Muscle layer of duodenum (tissue), 2 donors: ENCODE measurements at regions not wholly inside any gene's neighbourhood (a gene's known extent, or its start where the extent isn't known, plus 50 kb on each side); places are given as distances from the start of the nearest gene placed in this dataset.
"Not testable (repeated sequence)": the region's sequence is repeated elsewhere in the genome, so short reads cannot be mapped to it uniquely, and the experiment has no call there.

Experiments
- H3K27ac ChIP-seq: one replicate; pipeline ENCODE4 v1.7.0; 2013; ENCODE audit warnings: mild to moderate bottlenecking, low read length
- H3K27me3 ChIP-seq: one replicate; pipeline ENCODE4 v1.7.0; 2013; ENCODE audit warnings: low read depth, mild to moderate bottlenecking, control low read depth, low read length
- H3K36me3 ChIP-seq, 2 donors: one replicate each; pipeline ENCODE4 v1.7.0; 2013; ENCODE audit warnings: low read length in 2 of 2, control low read depth in 1 of 2, mild to moderate bottlenecking in 1 of 2; ENCODE audit not compliant: insufficient read depth in 2 of 2, control insufficient read depth in 1 of 2
- H3K4me1 ChIP-seq, 2 donors: one replicate each; pipeline ENCODE4 v1.7.0; 2013; ENCODE audit warnings: low read length in 2 of 2, mild to moderate bottlenecking in 2 of 2, control low read depth in 1 of 2, moderate library complexity in 1 of 2; ENCODE audit not compliant: insufficient read depth in 2 of 2, control insufficient read depth in 1 of 2
- H3K4me3 ChIP-seq, 2 donors: one replicate each; pipeline ENCODE4 v1.7.0; 2013; ENCODE audit warnings: low read length in 2 of 2, low read depth in 1 of 2, mild to moderate bottlenecking in 1 of 2
- H3K9me3 ChIP-seq, 2 donors: one replicate each; pipeline ENCODE4 v1.7.0; 2013; ENCODE audit warnings: low read length in 2 of 2, control low read depth in 1 of 2, mild to moderate bottlenecking in 1 of 2; ENCODE audit not compliant: control insufficient read depth in 1 of 2
- donor health status: healthy.

GRCh38 chr2:138247302-138247701, 254.3 kb upstream of the SPOPL start:
- Histone ChIP-seq H3K27ac (no peak overlapping the region), H3K27me3 (no peaks in the 10 kb centered on the region), H3K4me3 (no peak overlapping the region), H3K4me1 (peaks cover 0 to 3% of the 10 kb centered on the region in 2 donors), H3K9me3 (no peaks in the 10 kb centered on the region), H3K36me3 (no peaks in the 10 kb centered on the region)

- Histone ChIP-seq H3K27ac (no peak overlapping the region), H3K4me3 (no peak overlapping the region), H3K27me3 (no peaks in the 10 kb centered on the region), H3K36me3 (no peaks in the 10 kb centered on the region), H3K9me3 (peaks cover 0 to 3% of the 10 kb centered on the region in 2 donors), H3K4me1 (peaks cover 0 to 3% of the 10 kb centered on the region in 2 donors)
Observed at GRCh38 chr2:138249207-138249606, 252.4 kb upstream of the SPOPL start.

DNA sequence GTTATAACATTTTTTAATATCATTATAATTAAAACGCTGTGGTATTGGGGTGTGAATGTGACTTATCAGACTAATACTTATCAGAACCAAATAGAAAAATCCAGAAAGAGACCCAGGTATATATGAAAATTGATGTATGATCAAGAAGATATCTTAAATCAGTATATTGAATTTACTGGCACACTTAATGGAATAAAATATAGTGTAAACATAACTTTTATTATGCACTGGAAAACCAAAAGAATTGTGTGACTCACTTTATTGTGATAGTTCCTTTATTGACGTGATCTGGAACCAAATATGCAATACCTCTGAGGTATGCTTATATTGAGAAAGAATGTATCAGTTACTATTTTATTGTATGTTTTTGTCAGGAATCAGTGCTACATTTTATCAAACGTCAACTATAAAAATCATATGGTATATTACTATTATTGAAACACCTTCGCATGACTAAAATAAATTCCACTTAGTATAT, 250.7 kb upstream of the SPOPL start:
- H3K27ac ChIP-seq, H3K4me3 ChIP-seq, H3K36me3 ChIP-seq, H3K4me1 ChIP-seq, H3K9me3 ChIP-seq, H3K27me3 ChIP-seq: not testable (repeated sequence)

DNA sequence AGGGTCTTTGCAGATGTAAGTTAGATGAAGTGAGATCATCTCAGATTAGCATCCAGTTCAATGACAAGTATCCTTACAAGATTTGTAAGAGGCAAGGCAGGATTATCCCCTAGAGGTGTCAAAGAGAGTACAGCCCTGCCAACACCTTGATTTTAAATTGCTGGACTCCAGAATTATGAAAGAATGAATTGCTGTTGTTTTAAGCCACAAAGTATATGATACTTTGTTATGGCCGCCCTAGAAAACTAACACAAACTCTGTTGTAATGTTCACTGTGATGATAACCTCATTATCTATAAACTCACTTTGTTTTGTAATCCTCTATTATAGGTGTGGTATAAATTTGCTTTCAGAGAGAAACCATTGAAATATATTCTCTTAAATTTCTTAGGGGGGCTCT, 249.0 kb upstream of the SPOPL start:
- Histone ChIP-seq H3K36me3 (no peaks in the 10 kb centered on the region), H3K4me3 (no peak overlapping the region), H3K27me3 (no peaks in the 10 kb centered on the region), H3K4me1 (no peaks in the 10 kb centered on the region), H3K27ac (no peak overlapping the region), H3K9me3 (peaks cover 0 to 4% of the 10 kb centered on the region in 2 donors)

GRCh38 chr2:138255670-138256069, 245.9 kb upstream of the SPOPL start:
- no peaks in the 10 kb centered on the region for H3K27me3 ChIP-seq
- peaks cover 0 to 4% of the 10 kb centered on the region in 2 donors for H3K9me3 ChIP-seq
- no peak overlapping the region for H3K27ac ChIP-seq
- H3K4me1 ChIP-seq: no peaks in the 10 kb centered on the region
- H3K4me3 ChIP-seq: no peak overlapping the region
- H3K36me3 ChIP-seq: no peaks in the 10 kb centered on the region

GRCh38 chr2:138267161-138267901, 234.2 kb upstream of the SPOPL start:
- Histone ChIP-seq H3K36me3 (no peaks in the 10 kb centered on the region), H3K27ac (no peak overlapping the region), H3K9me3 (no peaks in the 10 kb centered on the region), H3K27me3 (no peaks in the 10 kb centered on the region), H3K4me3 (no peak overlapping the region), H3K4me1 (no peaks in the 10 kb centered on the region)

DNA sequence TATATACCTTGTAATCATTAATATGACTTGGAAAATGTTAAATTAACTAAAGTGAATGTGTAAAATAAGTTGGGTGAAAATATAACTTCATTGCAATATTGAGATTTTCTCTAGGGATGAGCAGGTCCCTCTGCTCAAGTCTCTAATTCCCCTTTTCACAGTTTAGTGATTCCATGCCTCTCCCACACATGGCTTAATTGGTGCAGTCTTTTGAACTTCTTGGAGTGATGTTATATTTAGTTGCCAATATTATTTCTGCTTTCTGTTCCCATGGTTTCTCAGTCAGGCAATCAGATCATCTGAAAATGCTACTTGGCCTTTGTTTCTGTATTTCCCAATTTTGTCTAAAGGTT, 233.7 kb upstream of the SPOPL start:
- H3K36me3 ChIP-seq: no peaks in the 10 kb centered on the region
- no peaks in the 10 kb centered on the region for H3K4me1 ChIP-seq
- H3K9me3 ChIP-seq: no peaks in the 10 kb centered on the region
- H3K27me3 ChIP-seq: no peaks in the 10 kb centered on the region
- no peak overlapping the region for H3K27ac ChIP-seq
- H3K4me3 ChIP-seq: no peak overlapping the region

DNA sequence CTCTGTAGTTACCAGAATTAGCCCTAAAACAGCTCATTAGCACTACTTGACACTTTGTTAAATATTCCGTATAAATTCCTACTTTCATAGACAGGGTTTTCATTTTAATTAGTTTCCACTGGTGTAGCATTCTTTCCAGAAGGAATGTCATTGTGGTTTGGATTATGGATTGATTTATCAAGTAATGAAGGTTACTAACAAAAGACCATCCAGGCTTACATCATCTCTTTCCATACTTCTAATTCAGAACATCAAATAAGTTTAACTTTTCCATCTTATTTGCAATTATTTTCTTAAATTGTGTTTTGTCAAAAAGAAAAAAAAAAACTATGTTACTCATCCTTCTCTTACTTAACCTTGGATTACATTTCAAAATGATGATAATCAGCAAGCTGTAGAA, 231.8 kb upstream of the SPOPL start:
- Histone ChIP-seq H3K4me3 (no peak overlapping the region), H3K36me3 (no peaks in the 10 kb centered on the region), H3K27ac (no peak overlapping the region), H3K4me1 (no peaks in the 10 kb centered on the region), H3K27me3 (no peaks in the 10 kb centered on the region), H3K9me3 (no peaks in the 10 kb centered on the region)

GRCh38 chr2:138271467-138271866, 230.1 kb upstream of the SPOPL start:
- Histone ChIP-seq H3K27ac (no peak overlapping the region), H3K27me3 (no peaks in the 10 kb centered on the region), H3K9me3 (no peaks in the 10 kb centered on the region), H3K4me3 (no peak overlapping the region), H3K36me3 (no peaks in the 10 kb centered on the region), H3K4me1 (no peaks in the 10 kb centered on the region)

- Histone ChIP-seq H3K4me1 (no peaks in the 10 kb centered on the region), H3K9me3 (no peaks in the 10 kb centered on the region), H3K27ac (no peak overlapping the region), H3K4me3 (no peak overlapping the region), H3K27me3 (no peaks in the 10 kb centered on the region), H3K36me3 (no peaks in the 10 kb centered on the region)
Observed at GRCh38 chr2:138272524-138273195, 228.9 kb upstream of the SPOPL start.

GRCh38 chr2:138273280-138273679, 228.3 kb upstream of the SPOPL start:
- not testable (repeated sequence) for H3K27me3 ChIP-seq, H3K4me1 ChIP-seq, H3K27ac ChIP-seq, H3K9me3 ChIP-seq, H3K36me3 ChIP-seq, H3K4me3 ChIP-seq
